ENCODE measurements at regions not wholly inside any gene's neighbourhood (a gene's known extent, or its start where the extent isn't known, plus 50 kb on each side); places are given as distances from the start of the nearest gene placed in this dataset.

- DNase-seq (ENCODE audit: insufficient read length, low spot score), result no peak
- no peak for TF ChIP-seq CTCF (IDR thresholded peaks at IDR 0.05; ENCODE audit: insufficient read depth, missing control alignments)
- no peak for FAIRE-seq
Observed at GRCh38 chr18:27803957-27804356, 373.0 kb downstream of the CDH2 start.

GRCh38 chr18:27797484-27797883 lies 379.4 kb downstream of the CDH2 start:
- no peak for FAIRE-seq
- no peak for TF ChIP-seq CTCF (IDR thresholded peaks at IDR 0.05; ENCODE audit: insufficient read depth, missing control alignments)
- DNase-seq (ENCODE audit: insufficient read length, low spot score), result no peak

- DNase-seq (ENCODE audit: insufficient read length, low spot score) (no peak), FAIRE-seq (no peak)
- TF ChIP-seq CTCF (IDR thresholded peaks at IDR 0.05; ENCODE audit: insufficient read depth, missing control alignments), result no peak
Observed at GRCh38 chr18:27794181-27794926, 382.6 kb downstream of the CDH2 start.

- DNase-seq (ENCODE audit: insufficient read length, low spot score), result no peak
- FAIRE-seq, result no peak
- no peak for TF ChIP-seq CTCF (IDR thresholded peaks at IDR 0.05; ENCODE audit: insufficient read depth, missing control alignments)
Observed at GRCh38 chr18:27793013-27793785, 383.7 kb downstream of the CDH2 start.

- no peak for TF ChIP-seq CTCF (IDR thresholded peaks at IDR 0.05; ENCODE audit: insufficient read depth, missing control alignments)
- FAIRE-seq (no peak), DNase-seq (ENCODE audit: insufficient read length, low spot score) (no peak)
Observed at GRCh38 chr18:27789406-27789805, 387.5 kb downstream of the CDH2 start.

- no peak for FAIRE-seq
- TF ChIP-seq CTCF (IDR thresholded peaks at IDR 0.05; ENCODE audit: insufficient read depth, missing control alignments), result no peak
- DNase-seq (ENCODE audit: insufficient read length, low spot score), result no peak
Observed at GRCh38 chr18:27787547-27787946, 389.4 kb downstream of the CDH2 start.
